NCI-H510A treated with DMSO at 0.1 percent for 48 hours (cell line): ENCODE measurements at regions not wholly inside any gene's neighbourhood (a gene's known extent, or its start where the extent isn't known, plus 50 kb on each side); places are given as distances from the start of the nearest gene placed in this dataset.

Experiments used
- DNase-seq: peaks from one replicate; lab custom pipeline; 2025; lab: John Stamatoyannopoulos, UW

DNA sequence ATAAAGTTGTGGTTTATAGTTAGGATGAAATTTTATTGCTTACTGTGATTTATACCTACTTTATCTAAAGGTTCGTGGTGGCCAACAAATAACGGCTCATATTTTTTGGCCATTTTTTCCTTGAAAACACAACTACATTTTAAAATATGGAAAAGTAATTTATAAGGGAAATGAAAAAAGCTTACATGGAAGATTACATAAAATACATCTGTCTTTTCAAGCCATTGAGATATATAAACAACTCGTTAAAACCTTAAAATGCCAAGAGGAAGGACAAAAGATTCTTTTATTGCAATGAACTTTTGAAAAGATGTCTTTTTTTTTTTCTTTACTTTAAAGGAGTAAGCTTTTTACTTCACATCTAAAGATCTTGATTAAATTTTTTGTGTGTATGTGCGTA lies 55.4 kb upstream of the EYA4 start:
- DNase-seq, result no peak

DNA sequence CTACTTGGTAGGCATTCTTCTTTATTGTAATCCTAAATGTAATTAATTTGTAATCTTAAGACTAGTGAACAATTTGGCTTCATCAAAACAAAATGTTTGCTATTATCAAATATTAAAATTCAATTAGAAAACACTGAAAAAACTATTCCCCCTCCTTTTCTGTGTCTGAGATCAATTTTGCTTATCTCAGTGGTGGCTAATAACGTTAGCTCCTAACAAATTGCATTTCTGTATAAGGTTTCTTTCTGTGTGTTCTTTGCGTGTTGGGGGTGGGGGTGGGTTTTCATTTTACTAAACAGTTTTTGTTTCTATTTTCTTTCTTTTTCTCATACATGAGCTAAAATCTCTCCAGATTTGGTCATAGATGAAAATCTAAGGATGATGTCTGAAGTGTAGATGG lies 54.0 kb upstream of the EYA4 start:
- DNase-seq, result no peak

DNA sequence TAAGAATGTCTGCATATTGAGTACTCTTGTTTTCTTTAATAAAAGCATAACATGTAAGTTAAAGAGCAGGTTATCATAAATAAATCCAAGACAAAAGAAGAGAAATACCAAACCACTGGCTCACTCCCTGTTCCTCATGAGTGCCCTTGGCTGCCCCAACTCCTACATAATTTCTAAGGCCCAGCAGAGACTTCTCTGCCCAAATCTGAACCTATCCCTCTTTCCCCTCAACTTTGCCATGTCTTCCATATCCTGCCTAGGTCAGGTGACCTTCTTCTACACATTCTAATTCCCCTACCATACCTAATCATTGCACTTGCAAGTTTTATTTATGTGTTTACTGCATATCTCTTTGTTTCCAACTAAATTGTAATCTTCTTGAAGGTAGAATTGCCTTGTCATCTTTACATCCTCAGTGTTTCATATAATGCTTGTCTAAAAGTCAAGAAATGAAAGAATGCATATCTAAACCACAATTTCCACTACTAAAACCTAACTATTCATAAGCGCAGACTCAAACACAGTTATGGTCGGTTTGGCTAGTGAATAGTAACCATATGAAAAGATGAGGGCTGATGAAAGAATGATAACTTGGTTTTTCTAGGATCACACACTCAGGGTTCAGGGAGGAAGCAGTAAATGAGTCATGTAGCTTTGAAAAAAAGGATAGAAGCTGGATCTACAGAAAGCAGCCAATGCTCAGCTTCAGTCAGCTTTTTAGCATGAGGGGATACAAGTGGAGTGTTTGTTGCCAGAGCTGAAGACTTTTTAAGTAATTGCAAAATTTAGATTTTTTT lies 53.3 kb upstream of the EYA4 start:
- DNase-seq, result no peak

DNA sequence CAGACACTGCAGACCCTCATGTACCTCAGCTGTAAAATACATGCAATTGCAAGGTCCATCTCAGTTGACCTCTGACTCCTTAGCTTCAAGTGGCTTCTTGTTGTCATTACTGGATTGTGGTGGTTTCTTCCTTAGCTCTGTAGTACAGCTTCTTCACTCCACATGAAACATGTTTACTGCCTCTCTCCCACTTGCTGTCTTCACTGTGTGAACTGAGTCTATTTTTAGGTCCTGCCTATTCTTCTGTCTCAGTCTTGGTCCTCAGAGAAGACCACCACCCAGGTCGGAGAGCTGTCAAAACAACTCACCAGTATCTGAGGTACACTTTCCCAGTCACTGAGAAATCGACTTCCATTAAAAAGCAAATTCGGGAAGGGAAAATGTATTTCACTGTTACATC lies 50.2 kb upstream of the EYA4 start:
- DNase-seq, result no peak

DNA sequence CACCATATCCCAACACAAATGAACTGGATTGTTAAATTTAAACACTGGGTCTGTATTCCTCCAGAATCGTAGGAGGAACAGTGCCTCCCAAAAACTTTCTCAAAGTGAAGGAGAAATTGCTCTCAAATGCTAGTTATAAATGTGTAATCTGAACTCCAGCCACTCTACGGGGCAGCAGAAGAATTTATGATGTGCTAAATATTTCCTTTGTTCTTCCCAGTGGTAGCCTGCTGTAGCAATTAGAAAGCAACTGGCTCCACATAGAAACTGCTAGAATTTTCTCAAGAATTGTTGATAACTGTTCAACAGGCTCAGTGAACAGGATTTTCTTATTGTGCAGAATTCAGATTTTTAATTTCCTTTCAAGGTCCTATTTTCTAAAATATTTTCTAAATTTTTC lies 49.8 kb upstream of the EYA4 start:
- no peak for DNase-seq
